ENCODE measurements at regions not wholly inside any gene's neighbourhood (a gene's known extent, or its start where the extent isn't known, plus 50 kb on each side); places are given as distances from the start of the nearest gene placed in this dataset.
"Not testable (repeated sequence)": the region's sequence is repeated elsewhere in the genome, so short reads cannot be mapped to it uniquely, and the experiment has no call there.

- no peak for TF ChIP-seq ZFX (IDR thresholded peaks at IDR 0.05; ENCODE audit: borderline replicate concordance)
- no peak for TF ChIP-seq CTCF (IDR thresholded peaks at IDR 0.05)
- H3K27ac ChIP-seq: no peak overlapping the region
Observed at GRCh38 chr2:84084856-84085255, 374.2 kb downstream of the SUCLG1 start.

DNA sequence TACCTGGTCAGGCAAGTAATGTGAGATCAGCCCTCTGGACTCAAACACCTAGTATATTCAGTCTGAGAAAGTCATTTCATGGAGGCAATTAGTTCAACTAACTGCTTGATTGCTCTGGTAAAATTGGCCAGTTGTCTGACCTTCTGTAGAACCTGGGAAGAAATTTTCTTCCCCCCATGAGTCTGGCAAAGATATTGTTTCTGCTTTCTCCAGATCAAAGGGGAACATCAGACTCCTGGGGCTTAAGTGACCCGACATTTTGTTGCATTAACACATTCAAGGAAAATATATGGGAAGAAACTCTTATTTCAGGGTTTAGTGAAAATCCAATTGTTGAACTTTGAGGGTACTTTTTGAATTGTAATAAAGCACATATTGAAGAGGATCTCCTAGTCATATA lies 375.1 kb downstream of the SUCLG1 start:
- TF ChIP-seq ZFX (IDR thresholded peaks at IDR 0.05; ENCODE audit: borderline replicate concordance): no peak
- TF ChIP-seq CTCF (IDR thresholded peaks at IDR 0.05): no peak
- no peak overlapping the region for H3K27ac ChIP-seq

DNA sequence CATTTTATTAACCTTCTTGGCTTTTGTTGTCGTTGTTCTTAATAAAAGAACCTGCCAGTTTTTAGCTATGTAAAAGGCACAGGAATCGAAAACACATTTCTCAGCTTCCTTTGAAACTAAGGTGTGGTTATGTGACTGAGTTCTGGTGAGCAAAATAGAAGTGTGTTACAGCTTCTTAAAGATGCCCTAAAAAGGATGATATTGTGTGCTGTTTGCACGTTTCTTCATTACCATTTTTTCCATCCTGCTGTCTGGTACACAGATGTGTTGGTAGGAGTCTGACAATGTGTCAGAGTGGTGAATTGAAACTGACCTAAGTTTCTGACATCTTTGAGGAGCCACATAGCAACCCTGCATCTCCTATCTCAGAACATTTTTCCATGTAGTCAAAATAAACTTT lies 380.6 kb downstream of the SUCLG1 start:
- no peak for TF ChIP-seq ZFX (IDR thresholded peaks at IDR 0.05; ENCODE audit: borderline replicate concordance)
- TF ChIP-seq CTCF (IDR thresholded peaks at IDR 0.05): no peak
- no peak overlapping the region for H3K27ac ChIP-seq

DNA sequence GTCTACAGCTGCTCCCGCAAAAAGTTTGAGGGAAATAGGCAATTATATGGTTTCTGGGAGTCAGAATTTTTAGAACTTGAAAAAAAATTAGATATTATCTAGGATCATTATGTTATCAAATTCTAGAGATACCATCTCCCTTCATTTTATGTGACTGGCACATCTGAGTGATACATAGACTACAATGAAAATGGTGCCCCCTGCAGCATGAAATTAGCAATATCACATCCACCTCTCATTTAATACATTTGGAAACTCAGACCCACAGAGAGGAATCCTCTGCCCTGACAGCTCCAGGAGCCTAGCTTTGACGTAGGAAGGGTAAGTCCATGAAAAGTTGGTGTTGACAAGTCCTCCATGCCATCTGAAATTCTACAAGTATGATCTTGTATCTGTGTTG lies 381.6 kb downstream of the SUCLG1 start:
- no peak overlapping the region for H3K27ac ChIP-seq
- TF ChIP-seq CTCF (IDR thresholded peaks at IDR 0.05) (peak; percentile 78), ZFX (IDR thresholded peaks at IDR 0.05; ENCODE audit: borderline replicate concordance) (no peak)

GRCh38 chr2:84071050-84071449 lies 388.0 kb downstream of the SUCLG1 start:
- H3K27ac ChIP-seq: no peak overlapping the region
- TF ChIP-seq CTCF (IDR thresholded peaks at IDR 0.05): no peak
- TF ChIP-seq ZFX (IDR thresholded peaks at IDR 0.05; ENCODE audit: borderline replicate concordance): no peak

GRCh38 chr2:84065857-84066256 lies 393.2 kb downstream of the SUCLG1 start:
- H3K27ac ChIP-seq: no peak overlapping the region
- TF ChIP-seq ZFX (IDR thresholded peaks at IDR 0.05; ENCODE audit: borderline replicate concordance): no peak

DNA sequence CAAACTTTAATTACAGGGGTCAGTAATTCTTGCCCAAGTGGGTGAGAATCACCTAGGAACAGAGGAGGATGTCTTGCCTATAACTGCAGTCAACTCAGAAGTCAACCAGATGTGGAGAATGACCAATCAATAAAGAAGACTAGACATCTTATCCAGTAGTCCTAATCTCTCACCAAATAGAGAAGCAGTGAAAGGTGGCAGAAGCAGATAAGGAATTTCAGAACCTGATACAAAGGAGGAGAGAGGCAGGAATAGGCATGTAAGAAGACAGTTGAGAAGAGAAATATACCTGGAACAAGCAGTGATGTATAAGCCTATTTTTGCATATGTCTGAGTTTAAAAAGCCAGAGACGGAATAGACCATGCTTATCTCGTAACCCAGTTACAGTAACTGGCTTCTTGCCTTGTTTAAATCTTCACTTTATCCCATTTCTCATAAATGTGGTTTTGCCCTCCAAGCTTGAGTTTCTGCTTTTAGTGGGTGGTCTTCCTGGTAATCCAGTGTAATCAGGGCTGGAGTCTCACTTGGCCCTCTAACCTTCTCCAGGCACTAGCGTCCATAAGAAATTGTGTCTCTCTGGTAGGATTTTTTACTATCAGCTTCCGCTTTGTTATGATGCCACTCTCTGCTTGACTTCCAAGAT lies 401.0 kb downstream of the SUCLG1 start:
- TF ChIP-seq ZFX (IDR thresholded peaks at IDR 0.05; ENCODE audit: borderline replicate concordance) (no peak), CTCF (IDR thresholded peaks at IDR 0.05) (no peak)
- no peak overlapping the region for H3K27ac ChIP-seq

GRCh38 chr2:84055816-84056215 lies 403.3 kb downstream of the SUCLG1 start:
- H3K27ac ChIP-seq: no peak overlapping the region
- TF ChIP-seq CTCF (IDR thresholded peaks at IDR 0.05) (no peak), ZFX (IDR thresholded peaks at IDR 0.05; ENCODE audit: borderline replicate concordance) (no peak)

DNA sequence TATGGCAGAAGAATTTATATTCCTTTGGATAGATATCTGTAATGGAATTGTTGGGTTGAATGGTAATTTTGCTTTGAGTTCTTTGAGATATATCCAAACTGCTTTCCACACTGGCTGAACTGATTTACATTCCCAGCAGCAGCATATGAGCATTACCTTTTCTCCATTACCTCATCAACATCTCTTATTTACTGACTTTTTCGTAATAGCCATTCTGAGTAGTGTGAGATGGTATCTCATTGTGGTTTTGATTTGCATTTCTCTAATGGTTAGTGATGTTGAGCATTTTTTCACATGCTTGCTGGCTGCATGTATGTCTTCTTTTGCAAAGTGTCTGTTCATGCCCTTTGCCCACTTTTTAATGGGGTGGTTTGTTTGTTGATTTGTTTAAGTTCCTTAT lies 404.5 kb downstream of the SUCLG1 start:
- not testable (repeated sequence) for H3K27ac ChIP-seq

Data from 22Rv1 (cell line).